A549 (cell line): ENCODE measurements at regions not wholly inside any gene's neighbourhood (a gene's known extent, or its start where the extent isn't known, plus 50 kb on each side); places are given as distances from the start of the nearest gene placed in this dataset.

Source experiments
- BCL3 ChIP-seq: fragments of >200 bp; sonication (Bioruptor Twin); formaldehyde crosslinking; IDR thresholded peaks from 3 replicates; pipeline ENCODE4 v1.6.1; 2016
- CHD4 ChIP-seq: fragments of 200-600 bp; sonication (generic); IDR thresholded peaks from 2 replicates; pipeline ENCODE4 v1.6.1; 2016; ENCODE audit warnings: antibody characterized with exemption, mild to moderate bottlenecking, borderline replicate concordance
- CTCF ChIP-seq: fragments of >200 bp; sonication (Bioruptor Twin); formaldehyde crosslinking; IDR thresholded peaks from 3 replicates; pipeline ENCODE4 v1.5.1; 2016
- EP300 ChIP-seq, 2 experiments: fragments of >200 bp; sonication (Bioruptor Twin); formaldehyde crosslinking; IDR thresholded peaks; 2 replicates in 1 of 2; 3 replicates in 1 of 2; pipeline ENCODE4 v1.6.1; 2016 to 2017
- HDAC2 ChIP-seq: fragments of 200-600 bp; sonication (generic); IDR thresholded peaks from 2 replicates; pipeline ENCODE4 v1.6.1; 2016
- HEYL ChIP-seq: fragments of 250-450 bp; sonication (Bioruptor Pico); IDR thresholded peaks from 2 replicates; pipeline ENCODE4 v1.8.0; 2021; ENCODE audit warnings: mild to moderate bottlenecking, moderate library complexity
- JUNB ChIP-seq: fragments of >200 bp; sonication (Bioruptor Twin); formaldehyde crosslinking; IDR thresholded peaks from 2 replicates; pipeline ENCODE4 v1.6.1; 2016
- KDM1A ChIP-seq: fragments of 200-600 bp; sonication (generic); IDR thresholded peaks from 2 replicates; pipeline ENCODE4 v1.6.1; 2016; ENCODE audit warnings: low read depth, mild to moderate bottlenecking
- MAX ChIP-seq: IDR thresholded peaks from 2 replicates; pipeline ENCODE4 v1.6.1; 2012
- PHF8 ChIP-seq: fragments of 200-600 bp; sonication (generic); IDR thresholded peaks from 2 replicates; pipeline ENCODE4 v1.6.1; 2016; ENCODE audit warnings: low read depth, mild to moderate bottlenecking, antibody characterized with exemption, moderate library complexity, borderline replicate concordance
- POLR2A ChIP-seq: IDR thresholded peaks from 2 replicates; pipeline ENCODE4 v1.6.1; 2012; ENCODE audit warnings: mild to moderate bottlenecking, low read length
- RCOR1 ChIP-seq: fragments of 150-350 bp; IDR thresholded peaks from 2 replicates; pipeline ENCODE4 v1.6.1; 2014; ENCODE audit warnings: antibody characterized with exemption, low read length, low read depth
- SMC3 ChIP-seq: fragments of >200 bp; sonication (Bioruptor Twin); formaldehyde crosslinking; IDR thresholded peaks from 3 replicates; pipeline ENCODE4 v1.6.1; 2018; ENCODE audit warnings: inconsistent platforms

- TF ChIP-seq HEYL (CRISPR knock-in tag) (no peak), HDAC2 (no peak), RCOR1 (no peak), PHF8 (no peak), EP300 (IDR thresholded peaks at IDR 0.05) (no peak), CTCF (no peak), CHD4 (no peak), MAX (no peak), KDM1A (no peak), BCL3 (no peak), JUNB (no peak), POLR2A (no peak), SMC3 (no peak)
Measured at GRCh38 chr2:17056236-17056635, 390.6 kb upstream of the CYRIA start.
